CD4-positive, alpha-beta T cell treated with Interleukin-12 subunit alpha and Interleukin-12 subunit beta, for 1 hour (primary cell): ENCODE measurements at regions not wholly inside any gene's neighbourhood (a gene's known extent, or its start where the extent isn't known, plus 50 kb on each side); places are given as distances from the start of the nearest gene placed in this dataset.

Experiments used
- DNase-seq: peaks from one replicate; pipeline ENCODE4 v3.0.0-alpha.2; 2020

DNA sequence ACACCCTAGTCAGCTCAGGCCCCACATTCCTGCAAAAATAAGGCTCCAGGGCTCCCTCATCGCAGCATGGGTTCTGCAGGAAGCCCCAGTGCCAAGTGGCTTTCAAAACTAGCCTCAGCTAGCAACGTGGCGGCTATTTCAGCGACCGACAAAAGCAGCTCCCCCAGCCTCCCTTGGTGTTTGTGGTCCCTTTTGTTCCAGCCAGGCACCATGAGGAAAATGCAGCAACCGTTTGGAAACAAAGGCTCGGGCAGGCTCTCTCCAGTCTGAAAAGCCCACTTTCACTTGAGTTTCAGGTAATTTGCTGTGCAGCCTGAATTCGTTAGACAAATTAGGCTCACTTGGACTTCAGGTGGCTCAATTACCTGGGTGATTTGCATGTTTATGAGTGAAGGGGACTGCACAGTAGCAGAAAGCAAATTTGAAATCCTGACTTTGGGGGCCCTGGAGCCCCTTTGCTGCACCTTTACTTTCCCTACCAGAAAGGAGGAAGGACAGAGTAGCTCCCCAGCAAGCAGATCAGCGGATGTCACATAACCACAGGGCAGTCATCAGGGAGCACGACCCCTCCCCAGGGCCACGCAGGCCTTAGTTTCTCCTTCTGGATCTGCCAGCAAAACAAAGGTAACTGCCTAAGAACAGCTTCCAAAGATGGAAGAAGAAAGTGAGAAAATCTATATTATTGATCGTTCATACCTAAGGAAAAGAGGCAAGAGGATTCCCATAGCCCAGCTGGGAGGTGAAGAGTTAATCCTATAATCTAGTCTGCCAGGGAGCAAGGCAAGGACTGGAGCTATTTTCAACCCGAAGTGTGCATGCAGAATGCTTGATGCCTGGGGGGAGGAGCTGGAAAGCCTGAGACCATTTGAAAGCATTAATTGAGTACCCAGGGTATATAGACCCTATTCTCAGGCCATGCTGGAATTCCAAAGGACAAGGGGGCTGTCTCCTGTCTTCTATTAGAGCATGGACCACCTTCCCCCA, 143.1 kb upstream of the SDK2 start:
- no peak for DNase-seq

GRCh38 chr17:73788111-73788510, 143.9 kb upstream of the SDK2 start:
- no peak for DNase-seq

- no peak for DNase-seq
Observed at GRCh38 chr17:73791121-73791520, 146.9 kb upstream of the SDK2 start.

DNA sequence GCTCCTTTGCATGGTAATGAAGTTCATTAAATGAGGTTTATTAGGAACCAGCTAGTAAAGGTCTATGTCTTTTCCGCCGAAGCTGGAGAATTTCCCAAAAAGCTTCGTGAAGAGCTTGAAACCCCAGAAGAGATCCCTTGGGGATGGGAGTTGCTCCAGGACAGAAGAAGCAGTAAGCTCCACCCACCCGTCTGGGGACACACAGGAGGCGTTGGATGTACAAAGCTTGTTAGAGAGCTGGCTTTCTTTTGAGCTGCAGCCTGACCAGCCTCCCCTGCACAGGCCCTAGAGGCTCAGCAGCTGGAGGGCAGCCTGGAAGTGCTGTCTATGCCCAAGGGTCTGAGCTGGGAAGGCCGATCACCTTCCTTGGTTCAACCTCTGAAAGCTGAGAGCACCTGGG, 147.4 kb upstream of the SDK2 start:
- no peak for DNase-seq

GRCh38 chr17:73792994-73793393, 148.7 kb upstream of the SDK2 start:
- no peak for DNase-seq

GRCh38 chr17:73794336-73794735, 150.1 kb upstream of the SDK2 start:
- DNase-seq, result no peak

DNA sequence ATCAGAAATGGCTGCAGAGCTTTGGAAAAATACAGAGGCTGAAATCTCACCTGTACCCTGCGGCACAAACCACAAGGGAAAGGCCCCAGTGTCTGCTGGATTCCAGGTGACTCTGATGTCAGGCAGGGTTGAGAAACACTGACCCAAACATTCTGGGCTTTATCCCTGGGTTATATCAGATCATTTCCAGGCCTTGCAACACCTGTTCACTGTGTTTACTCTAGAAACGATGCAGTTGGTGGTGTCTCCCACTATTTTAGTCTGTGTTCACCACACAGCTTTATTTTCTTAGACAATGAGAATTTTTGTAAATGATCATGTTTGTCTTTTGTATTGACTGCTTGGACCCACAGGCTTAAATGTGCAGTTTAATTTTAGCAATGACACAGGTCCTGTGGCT, 151.5 kb upstream of the SDK2 start:
- no peak for DNase-seq

GRCh38 chr17:73797594-73798110, 153.4 kb upstream of the SDK2 start:
- DNase-seq, result no peak

DNA sequence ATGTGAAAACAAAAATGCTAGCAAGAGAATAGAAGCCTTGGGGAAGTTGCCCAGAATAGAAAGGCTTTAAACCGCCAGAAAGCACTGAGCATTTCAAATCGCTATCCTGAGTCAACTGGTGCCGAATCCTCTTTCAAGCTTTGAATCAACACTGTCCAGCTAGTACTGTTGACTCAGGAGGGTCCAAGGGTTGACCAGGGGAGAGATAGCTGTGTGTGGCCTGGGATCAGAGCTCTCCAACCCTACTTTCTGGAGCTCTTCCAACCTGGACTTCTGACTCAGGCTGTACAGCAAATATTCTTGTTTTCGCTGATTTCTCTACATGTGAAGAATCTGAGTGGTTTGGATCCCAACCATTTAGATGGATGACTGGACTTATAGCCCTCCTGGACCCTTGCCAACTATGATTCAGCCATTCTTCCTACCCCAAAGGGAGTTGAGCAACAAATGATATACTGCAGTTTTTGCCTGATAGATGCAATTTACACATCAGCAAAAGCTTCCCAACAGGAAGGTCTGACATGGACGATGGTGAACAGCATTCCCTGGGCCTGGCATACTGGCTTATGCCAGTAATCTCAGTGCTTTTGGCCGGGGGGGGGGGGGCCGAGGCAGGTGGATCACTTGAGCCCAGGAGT, 154.0 kb upstream of the SDK2 start:
- no peak for DNase-seq

GRCh38 chr17:73799096-73799495, 154.9 kb upstream of the SDK2 start:
- DNase-seq, result no peak

DNA sequence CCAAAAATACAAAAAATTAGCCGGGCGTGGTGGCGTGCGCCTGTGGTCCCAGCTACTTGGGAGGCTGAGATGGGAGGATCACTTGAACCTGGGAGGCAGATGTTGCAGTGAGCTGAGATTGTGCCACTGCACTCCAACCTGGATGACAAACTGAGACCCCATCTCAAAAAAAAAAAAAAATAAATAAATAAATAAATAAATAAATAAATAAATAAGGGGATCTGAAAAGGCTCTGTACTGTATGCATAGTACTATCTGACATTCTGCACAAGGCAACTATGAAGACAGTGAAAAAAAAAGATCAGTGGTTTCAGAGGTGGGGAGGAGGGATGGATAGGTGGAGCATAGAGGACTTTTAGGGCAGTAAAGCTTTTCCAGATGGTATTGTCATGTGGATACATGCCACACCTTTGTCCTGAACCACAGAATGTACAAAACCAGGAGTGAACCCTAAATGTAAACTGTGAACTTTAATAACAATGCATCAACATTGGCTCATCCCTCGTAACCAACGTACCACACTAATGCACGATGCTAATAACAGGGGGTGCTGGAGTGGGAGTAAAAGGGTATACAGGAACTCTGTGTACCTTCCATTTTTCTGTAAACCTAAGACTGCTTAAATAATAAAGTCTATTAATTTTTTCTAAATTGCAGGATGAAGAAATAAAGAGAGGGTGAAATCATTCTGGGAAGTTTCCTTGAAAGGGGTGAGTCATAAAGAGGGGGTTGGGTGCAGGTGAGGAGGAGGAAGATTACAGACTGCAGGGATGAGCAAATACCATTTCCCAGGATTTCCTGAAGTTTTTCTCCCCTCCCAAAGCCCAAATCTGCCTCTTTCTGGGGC, 155.8 kb upstream of the SDK2 start:
- no peak for DNase-seq

- no peak for DNase-seq
Observed at GRCh38 chr17:73800893-73801292, 156.6 kb upstream of the SDK2 start.

DNA sequence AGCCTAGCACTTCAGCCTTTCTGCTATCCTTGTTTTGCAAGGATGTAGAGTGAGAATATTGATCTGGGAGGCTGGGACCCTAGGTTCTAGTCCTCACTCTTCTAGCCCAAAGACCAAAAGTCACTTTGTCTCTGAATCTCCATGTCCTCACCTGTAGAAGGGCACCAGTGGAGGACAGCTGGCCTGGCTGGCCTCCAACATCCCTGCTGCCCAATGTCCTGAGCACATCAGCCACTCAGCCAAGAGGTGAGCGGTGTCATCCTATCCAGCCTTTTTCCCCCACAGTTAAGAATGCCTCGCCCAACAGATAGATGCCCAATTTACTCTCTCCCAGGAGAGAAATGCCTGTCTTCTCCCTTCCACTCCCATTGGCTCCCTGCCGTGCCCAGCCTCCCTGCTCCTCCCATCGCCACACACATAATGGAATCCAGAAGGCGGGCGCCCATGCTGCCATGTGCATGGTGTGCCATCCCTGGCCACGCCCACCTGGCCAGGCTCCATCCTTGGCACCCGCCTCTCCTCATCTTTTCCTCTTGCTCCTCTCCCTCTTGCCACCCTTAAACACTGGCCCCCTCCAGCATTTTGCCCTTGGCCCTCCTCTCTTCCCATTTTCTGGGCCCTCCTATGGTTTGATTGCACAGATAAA, 157.3 kb upstream of the SDK2 start:
- DNase-seq, result no peak

DNA sequence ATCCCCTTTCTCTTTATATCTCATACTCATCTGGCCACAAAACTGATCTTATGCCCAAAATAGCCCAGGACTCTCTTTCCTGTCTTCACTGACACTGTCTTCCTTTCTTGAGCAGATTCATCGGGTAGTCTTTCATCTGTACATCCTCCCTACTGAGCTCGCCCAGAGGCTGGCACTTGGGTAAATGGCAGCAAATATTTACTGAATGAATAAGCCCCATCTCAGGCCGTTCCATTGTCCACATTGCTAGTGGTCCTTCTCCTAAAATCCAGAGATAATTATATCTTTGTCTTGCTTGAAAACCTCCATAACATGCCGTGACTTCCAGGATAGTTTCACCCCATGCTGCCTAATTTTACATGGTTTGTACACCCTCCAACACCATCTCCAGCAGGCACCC, 158.1 kb upstream of the SDK2 start:
- no peak for DNase-seq

DNA sequence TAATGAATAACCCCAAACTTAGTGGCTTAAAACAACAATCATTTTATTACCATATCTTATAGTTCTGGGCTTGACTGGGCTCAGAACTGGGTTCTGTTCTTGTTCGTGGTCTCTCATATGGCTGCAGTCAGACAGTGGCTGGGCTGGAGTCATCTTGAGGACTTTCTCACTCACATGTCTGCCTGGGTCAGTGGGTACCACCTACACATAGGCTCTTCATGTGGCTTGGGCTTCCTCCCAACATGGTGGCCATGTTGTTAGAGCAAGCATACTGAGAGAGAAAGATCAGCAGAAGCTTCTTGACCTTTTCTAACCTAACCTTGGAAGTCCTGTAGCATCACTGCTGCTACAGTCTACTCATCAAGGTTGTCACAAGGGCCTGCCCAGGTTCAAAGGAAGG, 158.6 kb upstream of the SDK2 start:
- DNase-seq, result no peak

- DNase-seq, result no peak
Observed at GRCh38 chr17:73803964-73804435, 159.8 kb upstream of the SDK2 start.

DNA sequence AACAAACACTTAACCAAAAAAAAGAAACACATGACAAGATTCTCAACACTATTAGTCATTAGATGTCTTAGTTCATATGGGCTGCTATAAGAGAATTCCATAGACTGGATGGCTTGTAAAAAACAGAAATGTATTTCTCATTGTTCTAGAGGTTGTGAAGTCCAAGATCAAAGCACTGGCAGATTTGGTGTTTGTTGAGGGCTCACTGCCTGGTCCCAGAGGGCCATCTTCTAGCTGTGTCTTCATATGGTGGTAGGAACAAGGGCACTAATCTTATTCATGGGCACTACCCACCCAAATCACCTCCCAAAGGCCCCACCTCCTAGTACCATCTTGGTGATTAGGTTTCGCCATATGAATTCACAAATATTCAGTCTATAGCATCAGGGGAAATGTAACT, 162.5 kb upstream of the SDK2 start:
- DNase-seq, result no peak

- DNase-seq, result no peak
Observed at GRCh38 chr17:73813201-73813600, 169.0 kb upstream of the SDK2 start.

DNA sequence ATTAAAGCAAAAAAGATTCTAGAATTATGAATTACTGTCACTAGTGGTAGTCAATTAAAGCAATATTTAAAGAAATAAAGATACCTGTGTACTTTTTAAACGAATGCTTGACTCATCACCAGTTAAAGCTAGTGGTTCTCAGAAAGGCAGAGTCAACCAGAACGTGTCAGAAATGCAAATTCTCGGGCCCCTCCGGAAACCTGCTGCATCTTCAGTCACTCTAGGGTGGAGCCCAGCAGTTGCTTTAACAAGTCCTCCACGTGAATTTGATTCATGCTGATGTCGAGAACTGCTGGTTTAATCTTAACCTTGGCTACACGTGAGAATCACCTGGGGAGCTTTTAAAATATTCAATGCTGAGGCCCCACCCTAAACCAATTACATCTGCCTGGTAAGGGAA, 169.8 kb upstream of the SDK2 start:
- DNase-seq, result no peak

DNA sequence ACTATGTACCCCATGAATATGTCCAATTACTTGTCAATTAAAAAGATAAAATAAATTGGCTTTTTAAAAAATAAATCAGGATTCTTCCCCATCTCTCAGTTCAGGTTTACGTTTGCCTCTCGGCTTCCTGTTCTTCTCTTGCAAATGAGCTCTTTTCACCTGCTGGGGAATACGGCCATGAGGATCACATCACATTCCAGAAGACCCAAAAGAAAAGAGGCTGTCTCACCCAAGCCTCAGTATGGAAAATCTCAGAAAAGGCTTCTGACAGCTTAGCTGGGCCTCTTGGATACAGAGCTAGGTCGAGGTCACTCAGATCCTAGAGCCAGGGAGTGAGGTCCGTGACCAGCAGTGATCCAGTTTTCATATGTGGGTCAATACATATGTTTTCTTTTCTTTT, 171.2 kb upstream of the SDK2 start:
- DNase-seq, result no peak

GRCh38 chr17:73819440-73820395, 175.5 kb upstream of the SDK2 start:
- DNase-seq, result no peak
